WTC11 (cell line): ENCODE measurements at regions not wholly inside any gene's neighbourhood (a gene's known extent, or its start where the extent isn't known, plus 50 kb on each side); places are given as distances from the start of the nearest gene placed in this dataset.

Source experiments
- ATF1 ChIP-seq: sonication (generic); formaldehyde crosslinking; IDR thresholded peaks from 2 replicates; pipeline ENCODE4 v1.8.1; 2023; ENCODE audit warnings: mild to moderate bottlenecking, moderate library complexity, missing genetic modification reagents
- ELF4 ChIP-seq: sonication (generic); formaldehyde crosslinking; IDR thresholded peaks from 2 replicates; pipeline ENCODE4 v1.8.1; 2022; ENCODE audit warnings: low read depth, mild to moderate bottlenecking, moderate library complexity, missing genetic modification reagents
- KAT7 ChIP-seq: sonication (generic); formaldehyde crosslinking; IDR thresholded peaks from 2 replicates; pipeline ENCODE4 v1.8.1; 2023; ENCODE audit warnings: missing genetic modification reagents, mild to moderate bottlenecking, borderline replicate concordance
- MXD4 ChIP-seq: fragments of 250-450 bp; sonication (Bioruptor Pico); IDR thresholded peaks from 2 replicates; pipeline ENCODE4 v1.8.0; 2021; ENCODE audit warnings: mild to moderate bottlenecking, moderate library complexity, borderline replicate concordance
- NFATC4 ChIP-seq: fragments of 250-450 bp; sonication (Bioruptor Pico); IDR thresholded peaks from 2 replicates; pipeline ENCODE4 v1.9.0; 2021; ENCODE audit warnings: mild to moderate bottlenecking
- NR3C1 ChIP-seq: sonication (generic); formaldehyde crosslinking; conservative IDR thresholded peaks from 2 replicates; pipeline ENCODE4 v1.8.1; 2023; ENCODE audit warnings: low read depth, mild to moderate bottlenecking, missing genetic modification reagents
- SP1 ChIP-seq: sonication (generic); formaldehyde crosslinking; conservative IDR thresholded peaks from 2 replicates; pipeline ENCODE4 v1.8.1; 2022; ENCODE audit warnings: missing genetic modification reagents
- ZBTB21 ChIP-seq: sonication (generic); formaldehyde crosslinking; IDR thresholded peaks from 2 replicates; pipeline ENCODE4 v1.8.1; 2023; ENCODE audit warnings: mild to moderate bottlenecking, missing genetic modification reagents, borderline replicate concordance
- TF ChIP-seq, protein P1 (sequence below): fragments of 200-600 bp; IDR thresholded peaks from 2 replicates; pipeline ENCODE4 v1.8.0; 2022; ENCODE audit warnings: antibody characterized with exemption
- TF ChIP-seq, protein P2 (sequence below): sonication (generic); formaldehyde crosslinking; IDR thresholded peaks from 2 replicates; pipeline ENCODE4 v1.8.1; 2023; ENCODE audit warnings: mild to moderate bottlenecking, missing genetic modification reagents, moderate library complexity
- TF ChIP-seq, protein P3 (sequence below): sonication (generic); formaldehyde crosslinking; IDR thresholded peaks from 2 replicates; pipeline ENCODE4 v1.8.1; 2022; ENCODE audit warnings: mild to moderate bottlenecking, moderate library complexity, missing genetic modification reagents
- TF ChIP-seq, protein P4 (sequence below): sonication (generic); formaldehyde crosslinking; IDR thresholded peaks from 2 replicates; pipeline ENCODE4 v1.8.1; 2022; ENCODE audit warnings: missing genetic modification reagents, borderline replicate concordance
- TF ChIP-seq, protein P5 (sequence below): sonication (generic); formaldehyde crosslinking; IDR thresholded peaks from 2 replicates; pipeline ENCODE4 v1.8.0; 2023; ENCODE audit warnings: mild to moderate bottlenecking, missing genetic modification reagents

DNA sequence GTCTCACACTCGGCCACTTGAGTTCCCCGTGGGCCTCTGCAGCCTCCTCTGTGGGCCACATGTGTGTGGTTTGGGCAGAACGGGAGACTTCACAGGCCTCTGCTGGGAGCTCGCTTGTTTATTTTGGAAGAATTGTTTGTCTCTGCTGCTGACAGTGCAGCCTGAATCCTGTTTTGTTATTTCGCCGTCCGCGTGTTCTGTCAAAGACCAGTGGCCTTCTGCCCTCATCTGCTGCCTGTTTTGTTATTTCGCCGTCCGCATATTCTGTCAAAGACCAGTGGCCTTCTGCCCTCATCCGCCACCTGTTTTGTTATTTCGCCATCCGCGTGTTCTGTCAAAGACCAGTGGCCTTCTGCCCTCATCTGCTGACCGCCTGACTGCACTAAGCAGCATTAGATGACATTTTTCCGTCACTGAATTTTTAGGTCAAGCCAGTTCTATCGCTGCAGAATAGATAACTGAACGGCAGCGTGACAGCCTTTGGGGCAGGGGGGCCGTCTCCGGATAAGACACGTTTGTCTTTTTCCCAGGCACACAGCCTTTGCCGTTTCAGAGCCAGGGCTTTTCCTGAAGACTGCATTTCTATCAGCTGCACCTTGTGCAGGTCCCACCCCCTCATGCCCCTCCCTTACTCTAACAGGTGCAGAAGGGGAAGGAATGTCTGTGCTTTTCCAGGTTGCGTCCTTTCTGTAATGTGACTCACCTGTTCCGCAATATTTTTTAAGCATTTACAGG lies 158.5 kb upstream of the AFDN start:
- TF ChIP-seq MXD4 (CRISPR knock-in tag) = no peak
- TF ChIP-seq, protein P1, sequence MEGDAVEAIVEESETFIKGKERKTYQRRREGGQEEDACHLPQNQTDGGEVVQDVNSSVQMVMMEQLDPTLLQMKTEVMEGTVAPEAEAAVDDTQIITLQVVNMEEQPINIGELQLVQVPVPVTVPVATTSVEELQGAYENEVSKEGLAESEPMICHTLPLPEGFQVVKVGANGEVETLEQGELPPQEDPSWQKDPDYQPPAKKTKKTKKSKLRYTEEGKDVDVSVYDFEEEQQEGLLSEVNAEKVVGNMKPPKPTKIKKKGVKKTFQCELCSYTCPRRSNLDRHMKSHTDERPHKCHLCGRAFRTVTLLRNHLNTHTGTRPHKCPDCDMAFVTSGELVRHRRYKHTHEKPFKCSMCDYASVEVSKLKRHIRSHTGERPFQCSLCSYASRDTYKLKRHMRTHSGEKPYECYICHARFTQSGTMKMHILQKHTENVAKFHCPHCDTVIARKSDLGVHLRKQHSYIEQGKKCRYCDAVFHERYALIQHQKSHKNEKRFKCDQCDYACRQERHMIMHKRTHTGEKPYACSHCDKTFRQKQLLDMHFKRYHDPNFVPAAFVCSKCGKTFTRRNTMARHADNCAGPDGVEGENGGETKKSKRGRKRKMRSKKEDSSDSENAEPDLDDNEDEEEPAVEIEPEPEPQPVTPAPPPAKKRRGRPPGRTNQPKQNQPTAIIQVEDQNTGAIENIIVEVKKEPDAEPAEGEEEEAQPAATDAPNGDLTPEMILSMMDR = no peak
- TF ChIP-seq ATF1 (CRISPR knock-in tag) = no peak
- TF ChIP-seq, protein P2, sequence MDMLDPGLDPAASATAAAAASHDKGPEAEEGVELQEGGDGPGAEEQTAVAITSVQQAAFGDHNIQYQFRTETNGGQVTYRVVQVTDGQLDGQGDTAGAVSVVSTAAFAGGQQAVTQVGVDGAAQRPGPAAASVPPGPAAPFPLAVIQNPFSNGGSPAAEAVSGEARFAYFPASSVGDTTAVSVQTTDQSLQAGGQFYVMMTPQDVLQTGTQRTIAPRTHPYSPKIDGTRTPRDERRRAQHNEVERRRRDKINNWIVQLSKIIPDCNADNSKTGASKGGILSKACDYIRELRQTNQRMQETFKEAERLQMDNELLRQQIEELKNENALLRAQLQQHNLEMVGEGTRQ (CRISPR knock-in tag) = no peak
- no peak for TF ChIP-seq ELF4 (CRISPR knock-in tag)
- TF ChIP-seq ZBTB21 = no peak
- TF ChIP-seq SP1 (CRISPR knock-in tag) = no peak
- no peak for TF ChIP-seq NFATC4 (CRISPR knock-in tag)
- TF ChIP-seq, protein P3, sequence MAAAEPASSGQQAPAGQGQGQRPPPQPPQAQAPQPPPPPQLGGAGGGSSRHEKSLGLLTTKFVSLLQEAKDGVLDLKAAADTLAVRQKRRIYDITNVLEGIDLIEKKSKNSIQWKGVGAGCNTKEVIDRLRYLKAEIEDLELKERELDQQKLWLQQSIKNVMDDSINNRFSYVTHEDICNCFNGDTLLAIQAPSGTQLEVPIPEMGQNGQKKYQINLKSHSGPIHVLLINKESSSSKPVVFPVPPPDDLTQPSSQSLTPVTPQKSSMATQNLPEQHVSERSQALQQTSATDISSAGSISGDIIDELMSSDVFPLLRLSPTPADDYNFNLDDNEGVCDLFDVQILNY (CRISPR knock-in tag) = no peak
- TF ChIP-seq NR3C1 = no peak
- no peak for TF ChIP-seq KAT7 (CRISPR knock-in tag)
- TF ChIP-seq, protein P4, sequence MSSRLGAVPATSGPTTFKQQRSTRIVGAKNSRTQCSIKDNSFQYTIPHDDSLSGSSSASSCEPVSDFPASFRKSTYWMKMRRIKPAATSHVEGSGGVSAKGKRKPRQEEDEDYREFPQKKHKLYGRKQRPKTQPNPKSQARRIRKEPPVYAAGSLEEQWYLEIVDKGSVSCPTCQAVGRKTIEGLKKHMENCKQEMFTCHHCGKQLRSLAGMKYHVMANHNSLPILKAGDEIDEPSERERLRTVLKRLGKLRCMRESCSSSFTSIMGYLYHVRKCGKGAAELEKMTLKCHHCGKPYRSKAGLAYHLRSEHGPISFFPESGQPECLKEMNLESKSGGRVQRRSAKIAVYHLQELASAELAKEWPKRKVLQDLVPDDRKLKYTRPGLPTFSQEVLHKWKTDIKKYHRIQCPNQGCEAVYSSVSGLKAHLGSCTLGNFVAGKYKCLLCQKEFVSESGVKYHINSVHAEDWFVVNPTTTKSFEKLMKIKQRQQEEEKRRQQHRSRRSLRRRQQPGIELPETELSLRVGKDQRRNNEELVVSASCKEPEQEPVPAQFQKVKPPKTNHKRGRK (CRISPR knock-in tag) = no peak
- TF ChIP-seq, protein P5, sequence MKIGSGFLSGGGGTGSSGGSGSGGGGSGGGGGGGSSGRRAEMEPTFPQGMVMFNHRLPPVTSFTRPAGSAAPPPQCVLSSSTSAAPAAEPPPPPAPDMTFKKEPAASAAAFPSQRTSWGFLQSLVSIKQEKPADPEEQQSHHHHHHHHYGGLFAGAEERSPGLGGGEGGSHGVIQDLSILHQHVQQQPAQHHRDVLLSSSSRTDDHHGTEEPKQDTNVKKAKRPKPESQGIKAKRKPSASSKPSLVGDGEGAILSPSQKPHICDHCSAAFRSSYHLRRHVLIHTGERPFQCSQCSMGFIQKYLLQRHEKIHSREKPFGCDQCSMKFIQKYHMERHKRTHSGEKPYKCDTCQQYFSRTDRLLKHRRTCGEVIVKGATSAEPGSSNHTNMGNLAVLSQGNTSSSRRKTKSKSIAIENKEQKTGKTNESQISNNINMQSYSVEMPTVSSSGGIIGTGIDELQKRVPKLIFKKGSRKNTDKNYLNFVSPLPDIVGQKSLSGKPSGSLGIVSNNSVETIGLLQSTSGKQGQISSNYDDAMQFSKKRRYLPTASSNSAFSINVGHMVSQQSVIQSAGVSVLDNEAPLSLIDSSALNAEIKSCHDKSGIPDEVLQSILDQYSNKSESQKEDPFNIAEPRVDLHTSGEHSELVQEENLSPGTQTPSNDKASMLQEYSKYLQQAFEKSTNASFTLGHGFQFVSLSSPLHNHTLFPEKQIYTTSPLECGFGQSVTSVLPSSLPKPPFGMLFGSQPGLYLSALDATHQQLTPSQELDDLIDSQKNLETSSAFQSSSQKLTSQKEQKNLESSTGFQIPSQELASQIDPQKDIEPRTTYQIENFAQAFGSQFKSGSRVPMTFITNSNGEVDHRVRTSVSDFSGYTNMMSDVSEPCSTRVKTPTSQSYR (CRISPR knock-in tag) = no peak
